ENCODE measurements at regions not wholly inside any gene's neighbourhood (a gene's known extent, or its start where the extent isn't known, plus 50 kb on each side); places are given as distances from the start of the nearest gene placed in this dataset.

GRCh38 chr3:153099131-153099530 lies 62.9 kb upstream of the RAP2B start:
- no peaks in the 10 kb centered on the region for H3K27me3 ChIP-seq (ENCODE audit: insufficient read depth, low read depth, low read length)
- H3F3A ChIP-seq (ENCODE audit: insufficient read depth, low read length, poor library complexity, severe bottlenecking), result no peaks in the 10 kb centered on the region
- H3K4me2 ChIP-seq (ENCODE audit: low read length), result no peak overlapping the region
- no peaks in the 10 kb centered on the region for H3K9me3 ChIP-seq (ENCODE audit: low read length)
- no peak for TF ChIP-seq REST (IDR thresholded peaks at IDR 0.05; ENCODE audit: borderline replicate concordance)
- TF ChIP-seq SMC3 (conservative IDR thresholded peaks at IDR 0.05; ENCODE audit: poor library complexity), result no peak
- TF ChIP-seq EP300 (conservative IDR thresholded peaks at IDR 0.05; ENCODE audit: poor library complexity, severe bottlenecking), result no peak
- no peak for TF ChIP-seq EZH2 (IDR thresholded peaks at IDR 0.05; ENCODE audit: borderline replicate concordance, insufficient read depth, low read length, poor library complexity, severe bottlenecking)
- TF ChIP-seq MXI1 (conservative IDR thresholded peaks at IDR 0.05; ENCODE audit: poor library complexity, severe bottlenecking), result no peak
- TF ChIP-seq RAD21 (conservative IDR thresholded peaks at IDR 0.05), result no peak
- TF ChIP-seq POLR2AphosphoS5 (IDR thresholded peaks at IDR 0.05), result no peak
- TF ChIP-seq TAF1 (IDR thresholded peaks at IDR 0.05; ENCODE audit: low read depth), result no peak
- no peak for TF ChIP-seq CTCF (IDR thresholded peaks at IDR 0.05; ENCODE audit: poor library complexity, severe bottlenecking)
- H3K4me3 ChIP-seq (ENCODE audit: low read length), result no peak overlapping the region
- no peaks in the 10 kb centered on the region for H4K20me1 ChIP-seq (ENCODE audit: insufficient read depth)
- no peaks in the 10 kb centered on the region for H3K36me3 ChIP-seq (ENCODE audit: insufficient read depth, low read length)
- H3K9ac ChIP-seq (ENCODE audit: low read length), result no peak overlapping the region
- no peaks in the 10 kb centered on the region for H3K9me2 ChIP-seq (ENCODE audit: insufficient read depth, low read length)
- H3K79me2 ChIP-seq (replicated peaks; ENCODE audit: insufficient read depth, low read length), result no peaks in the 10 kb centered on the region
- H3K27ac ChIP-seq (ENCODE audit: low read length), result no peak overlapping the region
- H2AFZ ChIP-seq (ENCODE audit: low read depth, low read length), result no peak overlapping the region

GRCh38 chr3:153103406-153103945 lies 58.5 kb upstream of the RAP2B start:
- H3K9me3 ChIP-seq (ENCODE audit: low read length), result no peaks in the 10 kb centered on the region
- no peaks in the 10 kb centered on the region for H3F3A ChIP-seq (ENCODE audit: insufficient read depth, low read length, poor library complexity, severe bottlenecking)
- H3K27ac ChIP-seq (ENCODE audit: low read length), result no peak overlapping the region
- H3K36me3 ChIP-seq (ENCODE audit: insufficient read depth, low read length), result no peaks in the 10 kb centered on the region
- no peak overlapping the region for H3K4me3 ChIP-seq (ENCODE audit: low read length)
- H3K9me2 ChIP-seq (ENCODE audit: insufficient read depth, low read length), result no peaks in the 10 kb centered on the region
- H4K20me1 ChIP-seq (ENCODE audit: insufficient read depth), result no peaks in the 10 kb centered on the region
- H3K4me2 ChIP-seq (ENCODE audit: low read length), result no peak overlapping the region
- H2AFZ ChIP-seq (ENCODE audit: low read depth, low read length), result no peak overlapping the region
- no peaks in the 10 kb centered on the region for H3K79me2 ChIP-seq (replicated peaks; ENCODE audit: insufficient read depth, low read length)
- no peak overlapping the region for H3K9ac ChIP-seq (ENCODE audit: low read length)
- no peaks in the 10 kb centered on the region for H3K27me3 ChIP-seq (ENCODE audit: insufficient read depth, low read depth, low read length)
- TF ChIP-seq SMC3 (conservative IDR thresholded peaks at IDR 0.05; ENCODE audit: poor library complexity) (no peak), EZH2 (IDR thresholded peaks at IDR 0.05; ENCODE audit: borderline replicate concordance, insufficient read depth, low read length, poor library complexity, severe bottlenecking) (no peak), RAD21 (conservative IDR thresholded peaks at IDR 0.05) (no peak), REST (IDR thresholded peaks at IDR 0.05; ENCODE audit: borderline replicate concordance) (no peak), TAF1 (IDR thresholded peaks at IDR 0.05; ENCODE audit: low read depth) (no peak), POLR2AphosphoS5 (IDR thresholded peaks at IDR 0.05) (no peak), EP300 (conservative IDR thresholded peaks at IDR 0.05; ENCODE audit: poor library complexity, severe bottlenecking) (no peak), MXI1 (conservative IDR thresholded peaks at IDR 0.05; ENCODE audit: poor library complexity, severe bottlenecking) (no peak), CTCF (IDR thresholded peaks at IDR 0.05; ENCODE audit: poor library complexity, severe bottlenecking) (no peak)
